SW 1271 (cell line): ENCODE measurements at regions not wholly inside any gene's neighbourhood (a gene's known extent, or its start where the extent isn't known, plus 50 kb on each side); places are given as distances from the start of the nearest gene placed in this dataset.
"Not testable (repeated sequence)": the region's sequence is repeated elsewhere in the genome, so short reads cannot be mapped to it uniquely, and the experiment has no call there.

Source experiments
- DNase-seq, 2 experiments: peaks; one replicate each; lab custom pipeline; 2025; lab: John Stamatoyannopoulos, UW

GRCh38 chr11:13614918-13615317 lies 53.5 kb upstream of the FAR1 start:
- DNase-seq: not testable (repeated sequence)

GRCh38 chr11:13608656-13609055 lies 59.8 kb upstream of the FAR1 start:
- DNase-seq: no peak

GRCh38 chr11:13606701-13607100 lies 61.8 kb upstream of the FAR1 start:
- no peak for DNase-seq

- no peak for DNase-seq
Measured at GRCh38 chr11:13603661-13604060, 64.8 kb upstream of the FAR1 start.

GRCh38 chr11:13602844-13603243 lies 65.6 kb upstream of the FAR1 start:
- no peak for DNase-seq

- DNase-seq: no peak
Measured at GRCh38 chr11:13596611-13597326, 71.7 kb upstream of the FAR1 start.

- DNase-seq: peak; percentile 7 to 12
Measured at GRCh38 chr11:13595166-13595565, 73.3 kb upstream of the FAR1 start.

GRCh38 chr11:13594044-13594443 lies 74.4 kb upstream of the FAR1 start:
- DNase-seq: no peak

- DNase-seq: no peak
Measured at GRCh38 chr11:13578514-13579140, 82.8 kb upstream of the PTH start.

GRCh38 chr11:13577881-13578280 lies 82.1 kb upstream of the PTH start:
- DNase-seq: no peak

GRCh38 chr11:13576995-13577394 lies 81.2 kb upstream of the PTH start:
- no peak for DNase-seq

GRCh38 chr11:13575385-13575784 lies 79.6 kb upstream of the PTH start:
- not testable (repeated sequence) for DNase-seq

- no peak for DNase-seq
Measured at GRCh38 chr11:13567551-13567950, 71.8 kb upstream of the PTH start.

- no peak for DNase-seq
Measured at GRCh38 chr11:13561860-13562259, 66.1 kb upstream of the PTH start.

- DNase-seq: not testable (repeated sequence)
Measured at GRCh38 chr11:13560341-13560740, 64.5 kb upstream of the PTH start.

- DNase-seq: no peak
Measured at GRCh38 chr11:13552784-13553183, 57.0 kb upstream of the PTH start.

- no peak for DNase-seq
Measured at GRCh38 chr11:13551834-13552233, 56.0 kb upstream of the PTH start.

GRCh38 chr11:13550761-13551160 lies 55.0 kb upstream of the PTH start:
- no peak for DNase-seq

- DNase-seq: not testable (repeated sequence)
Measured at GRCh38 chr11:13546092-13546491, 50.3 kb upstream of the PTH start.
